HL-60 (cell line): ENCODE measurements at regions not wholly inside any gene's neighbourhood (a gene's known extent, or its start where the extent isn't known, plus 50 kb on each side); places are given as distances from the start of the nearest gene placed in this dataset.

Experiments used
- POLR2AphosphoS5 ChIP-seq: IDR thresholded peaks from 2 replicates; pipeline ENCODE4 v1.6.1; 2012; ENCODE audit warnings: low read depth
- TF ChIP-seq, protein P1 (sequence below): IDR thresholded peaks from 2 replicates; pipeline ENCODE4 v1.6.1; 2012; ENCODE audit warnings: low read depth; ENCODE audit not compliant: insufficient replicate concordance
- TF ChIP-seq, protein P2 (sequence below): IDR thresholded peaks from one replicate; pipeline ENCODE4 v1.5.1; 2011; ENCODE audit warnings: low read length, control low read depth, inconsistent platforms; ENCODE audit not compliant: insufficient read depth

DNA sequence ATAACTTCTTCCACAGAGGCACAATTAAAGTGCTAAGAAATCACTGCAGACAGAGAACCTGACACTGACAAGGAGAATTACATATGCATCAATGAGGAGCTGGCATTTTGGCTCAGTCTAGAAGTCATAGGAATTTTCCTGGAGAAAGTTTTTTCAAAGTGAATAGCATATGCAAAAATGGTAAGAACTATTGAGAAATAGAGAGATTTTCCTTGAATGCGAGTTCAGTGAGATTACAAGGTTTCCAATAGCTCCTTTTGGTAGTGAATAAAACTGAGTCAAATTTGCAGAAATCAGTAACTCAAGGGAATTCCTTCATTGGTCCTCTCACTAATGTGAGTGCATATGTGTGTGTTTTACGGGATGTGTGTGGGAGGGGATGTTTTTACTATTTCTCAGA is 557.5 kb downstream of the PPARGC1A start:
- TF ChIP-seq, protein P1, sequence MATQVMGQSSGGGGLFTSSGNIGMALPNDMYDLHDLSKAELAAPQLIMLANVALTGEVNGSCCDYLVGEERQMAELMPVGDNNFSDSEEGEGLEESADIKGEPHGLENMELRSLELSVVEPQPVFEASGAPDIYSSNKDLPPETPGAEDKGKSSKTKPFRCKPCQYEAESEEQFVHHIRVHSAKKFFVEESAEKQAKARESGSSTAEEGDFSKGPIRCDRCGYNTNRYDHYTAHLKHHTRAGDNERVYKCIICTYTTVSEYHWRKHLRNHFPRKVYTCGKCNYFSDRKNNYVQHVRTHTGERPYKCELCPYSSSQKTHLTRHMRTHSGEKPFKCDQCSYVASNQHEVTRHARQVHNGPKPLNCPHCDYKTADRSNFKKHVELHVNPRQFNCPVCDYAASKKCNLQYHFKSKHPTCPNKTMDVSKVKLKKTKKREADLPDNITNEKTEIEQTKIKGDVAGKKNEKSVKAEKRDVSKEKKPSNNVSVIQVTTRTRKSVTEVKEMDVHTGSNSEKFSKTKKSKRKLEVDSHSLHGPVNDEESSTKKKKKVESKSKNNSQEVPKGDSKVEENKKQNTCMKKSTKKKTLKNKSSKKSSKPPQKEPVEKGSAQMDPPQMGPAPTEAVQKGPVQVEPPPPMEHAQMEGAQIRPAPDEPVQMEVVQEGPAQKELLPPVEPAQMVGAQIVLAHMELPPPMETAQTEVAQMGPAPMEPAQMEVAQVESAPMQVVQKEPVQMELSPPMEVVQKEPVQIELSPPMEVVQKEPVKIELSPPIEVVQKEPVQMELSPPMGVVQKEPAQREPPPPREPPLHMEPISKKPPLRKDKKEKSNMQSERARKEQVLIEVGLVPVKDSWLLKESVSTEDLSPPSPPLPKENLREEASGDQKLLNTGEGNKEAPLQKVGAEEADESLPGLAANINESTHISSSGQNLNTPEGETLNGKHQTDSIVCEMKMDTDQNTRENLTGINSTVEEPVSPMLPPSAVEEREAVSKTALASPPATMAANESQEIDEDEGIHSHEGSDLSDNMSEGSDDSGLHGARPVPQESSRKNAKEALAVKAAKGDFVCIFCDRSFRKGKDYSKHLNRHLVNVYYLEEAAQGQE, result no peak
- TF ChIP-seq, protein P2, sequence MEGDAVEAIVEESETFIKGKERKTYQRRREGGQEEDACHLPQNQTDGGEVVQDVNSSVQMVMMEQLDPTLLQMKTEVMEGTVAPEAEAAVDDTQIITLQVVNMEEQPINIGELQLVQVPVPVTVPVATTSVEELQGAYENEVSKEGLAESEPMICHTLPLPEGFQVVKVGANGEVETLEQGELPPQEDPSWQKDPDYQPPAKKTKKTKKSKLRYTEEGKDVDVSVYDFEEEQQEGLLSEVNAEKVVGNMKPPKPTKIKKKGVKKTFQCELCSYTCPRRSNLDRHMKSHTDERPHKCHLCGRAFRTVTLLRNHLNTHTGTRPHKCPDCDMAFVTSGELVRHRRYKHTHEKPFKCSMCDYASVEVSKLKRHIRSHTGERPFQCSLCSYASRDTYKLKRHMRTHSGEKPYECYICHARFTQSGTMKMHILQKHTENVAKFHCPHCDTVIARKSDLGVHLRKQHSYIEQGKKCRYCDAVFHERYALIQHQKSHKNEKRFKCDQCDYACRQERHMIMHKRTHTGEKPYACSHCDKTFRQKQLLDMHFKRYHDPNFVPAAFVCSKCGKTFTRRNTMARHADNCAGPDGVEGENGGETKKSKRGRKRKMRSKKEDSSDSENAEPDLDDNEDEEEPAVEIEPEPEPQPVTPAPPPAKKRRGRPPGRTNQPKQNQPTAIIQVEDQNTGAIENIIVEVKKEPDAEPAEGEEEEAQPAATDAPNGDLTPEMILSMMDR, result no peak
- no peak for TF ChIP-seq POLR2AphosphoS5
